ENCODE measurements at regions not wholly inside any gene's neighbourhood (a gene's known extent, or its start where the extent isn't known, plus 50 kb on each side); places are given as distances from the start of the nearest gene placed in this dataset.

- in situ Hi-C loops (cut with HindIII; ENCODE audit: low pct_unique_long_range_greater_than_20kb, low sequenced_read_pairs): no loop called here
- no TSS peak for BruUV-seq (replicated peaks)
- ATAC-seq (no peak), DNase-seq (ENCODE audit: low read depth, low spot score) (no peak)
- no peaks in the 10 kb centered on the region for H3K4me1 ChIP-seq (ENCODE audit: control insufficient read depth, insufficient read depth, low read length)
- POLR2A ChIA-PET: no interaction called here
- H3K27ac ChIP-seq (ENCODE audit: low read length): no peak overlapping the region
- H3K36me3 ChIP-seq (ENCODE audit: control insufficient read depth, insufficient read depth, low read length): no peaks in the 10 kb centered on the region
- no peak overlapping the region for H3K4me3 ChIP-seq (ENCODE audit: low read depth in 2 of 2, low read length in 2 of 2)
- TF ChIP-seq POLR2AphosphoS5 (IDR thresholded peaks at IDR 0.05; ENCODE audit: low read depth, low read length): no peak
- intact Hi-C loops (cut with micrococcal nuclease; ENCODE audit: unreplicated experiment): no loop called here
- CTCF ChIA-PET: no interaction called here
- no peaks in the 10 kb centered on the region for H3K27me3 ChIP-seq (ENCODE audit: control insufficient read depth, insufficient read depth, low read length)
- H3K9me3 ChIP-seq (ENCODE audit: control insufficient read depth, insufficient read depth, low read depth, low read length): no peaks in the 10 kb centered on the region
Observed at GRCh38 chr4:35238793-35239192, 1005.5 kb downstream of the ARAP2 start.

- Histone ChIP-seq H3K27me3 (ENCODE audit: control insufficient read depth, insufficient read depth, low read length) (no peaks in the 10 kb centered on the region), H3K4me1 (ENCODE audit: control insufficient read depth, insufficient read depth, low read length) (no peaks in the 10 kb centered on the region), H3K36me3 (ENCODE audit: control insufficient read depth, insufficient read depth, low read length) (no peaks in the 10 kb centered on the region), H3K4me3 (ENCODE audit: low read depth in 2 of 2, low read length in 2 of 2) (no peak overlapping the region), H3K27ac (ENCODE audit: low read length) (no peak overlapping the region), H3K9me3 (ENCODE audit: control insufficient read depth, insufficient read depth, low read depth, low read length) (no peaks in the 10 kb centered on the region)
- ChIA-PET CTCF (no interaction called here), POLR2A (no interaction called here)
- intact Hi-C loops (cut with micrococcal nuclease; ENCODE audit: unreplicated experiment) (no loop called here), in situ Hi-C loops (cut with HindIII; ENCODE audit: low pct_unique_long_range_greater_than_20kb, low sequenced_read_pairs) (no loop called here)
- DNase-seq (ENCODE audit: low read depth, low spot score): no peak
- no TSS peak for BruUV-seq (replicated peaks)
- ATAC-seq: no peak
- TF ChIP-seq REST (IDR thresholded peaks at IDR 0.05; ENCODE audit: insufficient read depth in 1 of 2, low read depth in 2 of 2, low read length in 1 of 2) (no peak), TCF7L2 (IDR thresholded peaks at IDR 0.05; ENCODE audit: low read depth, low read length) (no peak), SIN3A (IDR thresholded peaks at IDR 0.05; ENCODE audit: borderline replicate concordance, insufficient read depth, low read depth, low read length) (no peak), POLR2AphosphoS5 (IDR thresholded peaks at IDR 0.05; ENCODE audit: low read depth, low read length) (no peak)
- TF ChIP-seq, protein P1, sequence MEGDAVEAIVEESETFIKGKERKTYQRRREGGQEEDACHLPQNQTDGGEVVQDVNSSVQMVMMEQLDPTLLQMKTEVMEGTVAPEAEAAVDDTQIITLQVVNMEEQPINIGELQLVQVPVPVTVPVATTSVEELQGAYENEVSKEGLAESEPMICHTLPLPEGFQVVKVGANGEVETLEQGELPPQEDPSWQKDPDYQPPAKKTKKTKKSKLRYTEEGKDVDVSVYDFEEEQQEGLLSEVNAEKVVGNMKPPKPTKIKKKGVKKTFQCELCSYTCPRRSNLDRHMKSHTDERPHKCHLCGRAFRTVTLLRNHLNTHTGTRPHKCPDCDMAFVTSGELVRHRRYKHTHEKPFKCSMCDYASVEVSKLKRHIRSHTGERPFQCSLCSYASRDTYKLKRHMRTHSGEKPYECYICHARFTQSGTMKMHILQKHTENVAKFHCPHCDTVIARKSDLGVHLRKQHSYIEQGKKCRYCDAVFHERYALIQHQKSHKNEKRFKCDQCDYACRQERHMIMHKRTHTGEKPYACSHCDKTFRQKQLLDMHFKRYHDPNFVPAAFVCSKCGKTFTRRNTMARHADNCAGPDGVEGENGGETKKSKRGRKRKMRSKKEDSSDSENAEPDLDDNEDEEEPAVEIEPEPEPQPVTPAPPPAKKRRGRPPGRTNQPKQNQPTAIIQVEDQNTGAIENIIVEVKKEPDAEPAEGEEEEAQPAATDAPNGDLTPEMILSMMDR (IDR thresholded peaks at IDR 0.05): no peak
Observed at GRCh38 chr4:35246493-35246892, 997.8 kb downstream of the ARAP2 start.

DNA sequence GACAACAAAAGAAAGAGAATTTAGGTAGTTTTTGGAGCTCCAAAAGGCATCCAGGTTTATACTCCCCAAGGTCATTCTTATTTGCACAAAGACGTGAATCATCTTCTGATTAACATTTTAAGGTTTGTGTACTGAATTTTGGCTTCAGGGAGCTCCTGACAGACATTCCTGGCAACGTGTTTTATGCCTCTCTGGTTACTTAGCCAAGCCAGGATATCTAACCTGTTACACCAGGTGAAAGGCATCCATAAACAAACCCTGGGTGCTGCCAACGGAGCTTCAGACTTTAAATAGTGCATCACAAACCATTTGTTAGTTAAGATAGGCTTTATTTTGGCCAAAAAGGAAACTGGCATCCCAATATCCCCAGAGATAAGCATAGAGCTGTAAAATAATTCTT lies 997.3 kb downstream of the ARAP2 start:
- DNase-seq (ENCODE audit: low read depth, low spot score): no peak
- ChIA-PET CTCF (no interaction called here), POLR2A (no interaction called here)
- Histone ChIP-seq H3K27me3 (ENCODE audit: control insufficient read depth, insufficient read depth, low read length) (no peaks in the 10 kb centered on the region), H3K4me1 (ENCODE audit: control insufficient read depth, insufficient read depth, low read length) (no peaks in the 10 kb centered on the region), H3K9me3 (ENCODE audit: control insufficient read depth, insufficient read depth, low read depth, low read length) (no peaks in the 10 kb centered on the region), H3K27ac (ENCODE audit: low read length) (no peak overlapping the region), H3K36me3 (ENCODE audit: control insufficient read depth, insufficient read depth, low read length) (no peaks in the 10 kb centered on the region), H3K4me3 (ENCODE audit: low read depth in 2 of 2, low read length in 2 of 2) (no peak overlapping the region)
- intact Hi-C loops (cut with micrococcal nuclease; ENCODE audit: unreplicated experiment): no loop called here
- no peak for ATAC-seq
- TF ChIP-seq TCF7L2 (IDR thresholded peaks at IDR 0.05; ENCODE audit: low read depth, low read length) (no peak), POLR2AphosphoS5 (IDR thresholded peaks at IDR 0.05; ENCODE audit: low read depth, low read length) (no peak), SIN3A (IDR thresholded peaks at IDR 0.05; ENCODE audit: borderline replicate concordance, insufficient read depth, low read depth, low read length) (no peak)
- in situ Hi-C loops (cut with HindIII; ENCODE audit: low pct_unique_long_range_greater_than_20kb, low sequenced_read_pairs): no loop called here
- BruUV-seq (replicated peaks): no TSS peak

Measured in Panc1 (cell line).